Caco-2 (cell line): ENCODE measurements at regions not wholly inside any gene's neighbourhood (a gene's known extent, or its start where the extent isn't known, plus 50 kb on each side); places are given as distances from the start of the nearest gene placed in this dataset.

ENCODE experiments used
- BruUV-seq: library from RNA; stranded (reverse); fragments of 400-500 nt; replicated peaks from 2 replicates; lab custom pipeline; 2021; lab: Mats Ljungman, UMichigan
- CTCF ChIA-PET: fragments of 300-600 bp; sonication (Branson Sonifier 250); formaldehyde crosslinking; loops from one replicate; lab custom pipeline; 2022; ENCODE audit warnings: antibody characterized with exemption; lab: Charles Lee
- POLR2A ChIA-PET: fragments of 300-600 bp; sonication (Branson Sonifier 250); formaldehyde crosslinking; loops from one replicate; lab custom pipeline; 2022; ENCODE audit warnings: antibody characterized with exemption; lab: Charles Lee
- DNase-seq, 2 experiments: peaks; one replicate each; pipeline versions ENCODE4 v3.0.0 to v3.0.0-alpha.2; 2020 to 2022
- H3K27me3 ChIP-seq: replicated peaks from 2 replicates; pipeline ENCODE4 v1.6.0; 2011; ENCODE audit warnings: low read length; ENCODE audit not compliant: control insufficient read depth, insufficient read depth
- H3K36me3 ChIP-seq: 2 replicates; pipeline ENCODE4 v1.5.1; 2011; ENCODE audit warnings: low read length; ENCODE audit not compliant: control insufficient read depth, insufficient read depth
- H3K4me1 ChIP-seq: fragments of 250-450 bp; sonication (Bioruptor Pico); 2 replicates; pipeline ENCODE4 v1.5.1; 2020; ENCODE audit warnings: mild to moderate bottlenecking
- H3K4me3 ChIP-seq: 2 replicates; pipeline ENCODE4 v1.5.1; 2011; ENCODE audit warnings: low read depth, mild to moderate bottlenecking, control low read depth, low read length
- H3K9me3 ChIP-seq: fragments of 250-450 bp; sonication (Bioruptor Pico); 2 replicates; pipeline ENCODE4 v1.5.1; 2020; ENCODE audit warnings: mild to moderate bottlenecking, moderate library complexity
- H3K27ac Mint-ChIP-seq: one replicate; pipeline ENCODE4 v1.8.0; 2022; ENCODE audit warnings: mixed read lengths; ENCODE audit not compliant: unreplicated experiment
- H3K27me3 Mint-ChIP-seq: one replicate; pipeline ENCODE4 v1.8.0; 2022; ENCODE audit warnings: mixed read lengths; ENCODE audit not compliant: insufficient read depth, unreplicated experiment
- H3K36me3 Mint-ChIP-seq: one replicate; pipeline ENCODE4 v1.8.0; 2022; ENCODE audit warnings: mild to moderate bottlenecking, mixed read lengths; ENCODE audit not compliant: insufficient read depth, unreplicated experiment
- H3K4me1 Mint-ChIP-seq: one replicate; pipeline ENCODE4 v1.8.0; 2022; ENCODE audit warnings: low read depth, mixed read lengths; ENCODE audit not compliant: unreplicated experiment
- H3K4me3 Mint-ChIP-seq: one replicate; pipeline ENCODE4 v1.8.0; 2022; ENCODE audit warnings: mild to moderate bottlenecking, moderate library complexity, mixed read lengths; ENCODE audit not compliant: unreplicated experiment
- H3K9me3 Mint-ChIP-seq: one replicate; pipeline ENCODE4 v1.8.0; 2022; ENCODE audit warnings: mixed read lengths; ENCODE audit not compliant: unreplicated experiment
- intact Hi-C: fragments of 100-400 bp; cut with micrococcal nuclease; formaldehyde crosslinking; loops from one replicate; pipeline ENCODE4 v1.10.0; 2022; ENCODE audit not compliant: unreplicated experiment
- TF ChIP-seq, protein P1 (sequence below), 2 experiments: fragments of 200-600 bp in 1 of 2; IDR thresholded peaks; 1 replicate in 1 of 2; 2 replicates in 1 of 2; pipeline versions ENCODE4 v1.5.1 to v1.8.0; 2011 to 2022; ENCODE audit warnings: antibody characterized with exemption in 1 of 2, control low read depth in 1 of 2, inconsistent platforms in 1 of 2, low read depth in 1 of 2, low read length in 1 of 2, mild to moderate bottlenecking in 1 of 2, moderate library complexity in 1 of 2; ENCODE audit not compliant: insufficient read depth in 1 of 2, severe bottlenecking in 1 of 2, unreplicated experiment in 1 of 2

DNA sequence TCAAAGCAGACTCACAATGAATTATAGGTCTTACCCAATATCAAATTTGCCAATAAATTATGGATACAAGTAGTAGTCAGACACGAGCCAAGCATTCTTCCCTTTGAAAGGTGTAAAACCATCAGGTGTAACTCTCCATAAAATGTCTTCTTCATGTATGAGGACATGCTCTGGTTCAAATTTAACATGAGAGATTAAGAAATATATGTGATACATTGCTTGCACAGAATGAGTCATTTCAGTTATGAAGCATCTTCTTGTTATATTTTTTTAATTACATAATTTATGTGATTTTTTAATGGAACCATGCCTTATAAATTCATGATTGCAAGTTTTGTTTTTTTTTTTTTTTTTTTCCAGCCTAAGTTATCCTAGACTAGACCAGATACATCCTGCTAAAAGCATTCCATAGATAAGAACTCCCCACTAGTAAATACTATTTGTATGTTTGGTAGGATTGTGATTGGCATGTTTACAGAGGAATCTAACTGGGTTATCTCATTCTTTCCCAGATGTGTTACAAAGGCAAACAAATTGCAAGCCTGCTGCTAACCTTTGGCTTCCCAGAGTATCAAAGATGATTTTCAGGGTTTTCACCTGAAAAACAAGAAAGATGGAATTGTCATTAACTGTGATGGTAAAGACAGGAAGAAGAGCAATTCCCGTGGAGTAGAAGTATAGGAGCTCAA, 621.9 kb downstream of the XIRP2 start:
- TF ChIP-seq, protein P1, sequence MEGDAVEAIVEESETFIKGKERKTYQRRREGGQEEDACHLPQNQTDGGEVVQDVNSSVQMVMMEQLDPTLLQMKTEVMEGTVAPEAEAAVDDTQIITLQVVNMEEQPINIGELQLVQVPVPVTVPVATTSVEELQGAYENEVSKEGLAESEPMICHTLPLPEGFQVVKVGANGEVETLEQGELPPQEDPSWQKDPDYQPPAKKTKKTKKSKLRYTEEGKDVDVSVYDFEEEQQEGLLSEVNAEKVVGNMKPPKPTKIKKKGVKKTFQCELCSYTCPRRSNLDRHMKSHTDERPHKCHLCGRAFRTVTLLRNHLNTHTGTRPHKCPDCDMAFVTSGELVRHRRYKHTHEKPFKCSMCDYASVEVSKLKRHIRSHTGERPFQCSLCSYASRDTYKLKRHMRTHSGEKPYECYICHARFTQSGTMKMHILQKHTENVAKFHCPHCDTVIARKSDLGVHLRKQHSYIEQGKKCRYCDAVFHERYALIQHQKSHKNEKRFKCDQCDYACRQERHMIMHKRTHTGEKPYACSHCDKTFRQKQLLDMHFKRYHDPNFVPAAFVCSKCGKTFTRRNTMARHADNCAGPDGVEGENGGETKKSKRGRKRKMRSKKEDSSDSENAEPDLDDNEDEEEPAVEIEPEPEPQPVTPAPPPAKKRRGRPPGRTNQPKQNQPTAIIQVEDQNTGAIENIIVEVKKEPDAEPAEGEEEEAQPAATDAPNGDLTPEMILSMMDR (IDR thresholded peaks at IDR 0.05; ENCODE audit: insufficient read depth in 1 of 2, low read depth in 1 of 2, low read length in 1 of 2, severe bottlenecking in 1 of 2, unreplicated experiment in 1 of 2), result no peak
- Mint-ChIP-seq H3K4me3 (peak overlapping the region; percentile 38), H3K27ac (peak overlapping the region; percentile 22), H3K36me3 (no peaks in the 10 kb centered on the region), H3K9me3 (no peaks in the 10 kb centered on the region), H3K27me3 (no peaks in the 10 kb centered on the region), H3K4me1 (peaks cover 20% of the 10 kb centered on the region)
- ChIA-PET POLR2A (no interaction called here), CTCF (no interaction called here)
- BruUV-seq, result no TSS peak
- H3K4me3 ChIP-seq, result no peak overlapping the region
- peaks cover 18% of the 10 kb centered on the region for H3K4me1 ChIP-seq
- intact Hi-C loops, result no loop called here
- H3K36me3 ChIP-seq, result no peaks in the 10 kb centered on the region
- H3K27me3 ChIP-seq, result no peaks in the 10 kb centered on the region
- peak in 1 of 2 experiments; percentile 17 for DNase-seq
- H3K9me3 ChIP-seq, result no peaks in the 10 kb centered on the region

DNA sequence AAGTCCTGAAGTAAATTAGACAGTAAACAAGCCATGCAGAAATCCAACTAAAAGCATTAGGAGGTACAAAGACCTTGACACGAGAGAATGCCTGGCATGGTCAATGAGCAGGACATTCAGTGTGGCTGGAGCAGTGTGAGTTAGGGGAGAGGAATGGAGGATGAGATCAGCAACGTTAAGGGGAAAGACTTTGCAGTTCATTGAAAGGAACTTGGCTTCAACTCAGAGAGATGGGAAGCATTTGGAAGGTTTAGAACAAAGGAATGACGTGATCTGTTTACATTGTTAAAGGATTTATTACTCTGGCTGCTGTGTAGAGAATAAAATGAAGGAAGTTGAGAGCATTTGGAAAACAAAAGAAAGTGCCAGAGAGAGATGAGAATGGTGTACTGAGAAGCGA, 621.3 kb downstream of the XIRP2 start:
- Histone ChIP-seq H3K9me3 (no peaks in the 10 kb centered on the region), H3K27me3 (no peaks in the 10 kb centered on the region), H3K36me3 (no peaks in the 10 kb centered on the region), H3K4me1 (peaks cover 18% of the 10 kb centered on the region), H3K4me3 (no peak overlapping the region)
- H3K27me3 Mint-ChIP-seq, result no peaks in the 10 kb centered on the region
- peak overlapping the region; percentile 38 for H3K4me3 Mint-ChIP-seq
- ChIA-PET CTCF (no interaction called here), POLR2A (no interaction called here)
- TF ChIP-seq, protein P1 (IDR thresholded peaks at IDR 0.05; ENCODE audit: insufficient read depth in 1 of 2, low read depth in 1 of 2, low read length in 1 of 2, severe bottlenecking in 1 of 2, unreplicated experiment in 1 of 2), result no peak
- no TSS peak for BruUV-seq
- peak in 1 of 2 experiments; percentile 5 for DNase-seq
- intact Hi-C loops, result no loop called here
- no peaks in the 10 kb centered on the region for H3K36me3 Mint-ChIP-seq
- H3K4me1 Mint-ChIP-seq, result peaks cover 20% of the 10 kb centered on the region
- peak overlapping the region; percentile 22 for H3K27ac Mint-ChIP-seq
- no peaks in the 10 kb centered on the region for H3K9me3 Mint-ChIP-seq

- Mint-ChIP-seq H3K36me3 (no peaks in the 10 kb centered on the region), H3K9me3 (no peaks in the 10 kb centered on the region), H3K27ac (no peak overlapping the region), H3K4me1 (peaks cover 20% of the 10 kb centered on the region), H3K27me3 (no peaks in the 10 kb centered on the region), H3K4me3 (no peak overlapping the region)
- intact Hi-C loops, result no loop called here
- peaks cover 18% of the 10 kb centered on the region for H3K4me1 ChIP-seq
- DNase-seq, result no peak
- no peaks in the 10 kb centered on the region for H3K9me3 ChIP-seq
- CTCF ChIA-PET, result no interaction called here
- no peak overlapping the region for H3K4me3 ChIP-seq
- POLR2A ChIA-PET, result no interaction called here
- BruUV-seq, result no TSS peak
- H3K27me3 ChIP-seq, result no peaks in the 10 kb centered on the region
- no peaks in the 10 kb centered on the region for H3K36me3 ChIP-seq
- TF ChIP-seq, protein P1 (IDR thresholded peaks at IDR 0.05; ENCODE audit: insufficient read depth in 1 of 2, low read depth in 1 of 2, low read length in 1 of 2, severe bottlenecking in 1 of 2, unreplicated experiment in 1 of 2), result no peak
These were observed 620.4 kb downstream of the XIRP2 start for GRCh38 chr2:167508709-167509108.
